WERI-Rb-1 (cell line): ENCODE measurements at regions not wholly inside any gene's neighbourhood (a gene's known extent, or its start where the extent isn't known, plus 50 kb on each side); places are given as distances from the start of the nearest gene placed in this dataset.
"Not testable (repeated sequence)": the region's sequence is repeated elsewhere in the genome, so short reads cannot be mapped to it uniquely, and the experiment has no call there.

Source experiments
- DNase-seq: peaks from one replicate; pipeline ENCODE4 v3.0.0-alpha.2; 2020
- H3K27ac ChIP-seq: fragments of 250-450 bp; sonication (Bioruptor Pico); 2 replicates; pipeline ENCODE4 v1.5.1; 2020; ENCODE audit warnings: mild to moderate bottlenecking, moderate library complexity
- H3K27me3 ChIP-seq: fragments of 250-450 bp; sonication (Bioruptor Pico); 2 replicates; pipeline ENCODE4 v1.5.1; 2021; ENCODE audit warnings: mild to moderate bottlenecking, low read depth, moderate library complexity; ENCODE audit not compliant: insufficient read depth, severe bottlenecking
- H3K36me3 ChIP-seq: fragments of 250-450 bp; sonication (Bioruptor Pico); 2 replicates; pipeline ENCODE4 v1.5.1; 2020; ENCODE audit warnings: mild to moderate bottlenecking, moderate library complexity
- H3K4me3 ChIP-seq: 2 replicates; pipeline ENCODE4 v1.5.1; 2011; ENCODE audit warnings: low read depth, mild to moderate bottlenecking, control low read depth, low read length
- H3K9me3 ChIP-seq: fragments of 250-450 bp; sonication (Bioruptor Pico); 2 replicates; pipeline ENCODE4 v1.5.1; 2021; ENCODE audit warnings: mild to moderate bottlenecking, moderate library complexity; ENCODE audit not compliant: severe bottlenecking
- TF ChIP-seq, protein P1 (sequence below): IDR thresholded peaks from 2 replicates; pipeline ENCODE4 v1.5.1; 2011; ENCODE audit warnings: low read depth, mild to moderate bottlenecking, control low read depth, inconsistent platforms, low read length

- no peaks in the 10 kb centered on the region for H3K36me3 ChIP-seq
- H3K4me3 ChIP-seq, result no peak overlapping the region; the same call in 1 of the 2 replicates
- H3K27me3 ChIP-seq, result no peaks in the 10 kb centered on the region
- H3K27ac ChIP-seq, result peak overlapping the region; percentile 75
- H3K9me3 ChIP-seq, result no peaks in the 10 kb centered on the region
- TF ChIP-seq, protein P1, sequence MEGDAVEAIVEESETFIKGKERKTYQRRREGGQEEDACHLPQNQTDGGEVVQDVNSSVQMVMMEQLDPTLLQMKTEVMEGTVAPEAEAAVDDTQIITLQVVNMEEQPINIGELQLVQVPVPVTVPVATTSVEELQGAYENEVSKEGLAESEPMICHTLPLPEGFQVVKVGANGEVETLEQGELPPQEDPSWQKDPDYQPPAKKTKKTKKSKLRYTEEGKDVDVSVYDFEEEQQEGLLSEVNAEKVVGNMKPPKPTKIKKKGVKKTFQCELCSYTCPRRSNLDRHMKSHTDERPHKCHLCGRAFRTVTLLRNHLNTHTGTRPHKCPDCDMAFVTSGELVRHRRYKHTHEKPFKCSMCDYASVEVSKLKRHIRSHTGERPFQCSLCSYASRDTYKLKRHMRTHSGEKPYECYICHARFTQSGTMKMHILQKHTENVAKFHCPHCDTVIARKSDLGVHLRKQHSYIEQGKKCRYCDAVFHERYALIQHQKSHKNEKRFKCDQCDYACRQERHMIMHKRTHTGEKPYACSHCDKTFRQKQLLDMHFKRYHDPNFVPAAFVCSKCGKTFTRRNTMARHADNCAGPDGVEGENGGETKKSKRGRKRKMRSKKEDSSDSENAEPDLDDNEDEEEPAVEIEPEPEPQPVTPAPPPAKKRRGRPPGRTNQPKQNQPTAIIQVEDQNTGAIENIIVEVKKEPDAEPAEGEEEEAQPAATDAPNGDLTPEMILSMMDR, result no peak
- peak; percentile 49 for DNase-seq
Observed at GRCh38 chr12:72207486-72208409, 64.4 kb upstream of the TRHDE start.

DNA sequence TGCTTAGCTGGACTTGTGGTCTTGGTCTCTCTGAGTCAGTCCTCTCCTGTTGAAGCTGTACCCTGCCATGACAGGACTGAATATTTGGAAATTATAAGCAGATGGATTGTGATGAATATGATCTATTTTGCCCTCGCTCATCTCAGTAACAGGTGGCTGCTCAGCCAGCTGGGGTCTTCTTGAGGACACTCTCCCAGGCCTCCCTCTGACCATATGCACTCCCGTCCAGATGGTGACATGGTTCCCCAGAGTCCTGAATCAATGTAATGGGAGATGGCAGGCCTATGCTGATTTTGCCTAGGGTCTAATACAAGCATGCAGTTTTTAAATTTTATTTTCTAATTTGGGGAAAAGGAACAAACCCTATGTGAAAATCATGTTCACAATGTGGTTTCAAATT, 63.1 kb upstream of the TRHDE start:
- peak; percentile 87 for DNase-seq
- Histone ChIP-seq H3K36me3 (no peaks in the 10 kb centered on the region), H3K27me3 (no peaks in the 10 kb centered on the region), H3K27ac (peak overlapping the region; percentile 75), H3K9me3 (no peaks in the 10 kb centered on the region), H3K4me3 (no peak overlapping the region)
- TF ChIP-seq, protein P1, result no peak

- H3K27me3 ChIP-seq, result no peaks in the 10 kb centered on the region
- no peaks in the 10 kb centered on the region for H3K9me3 ChIP-seq
- H3K36me3 ChIP-seq, result no peaks in the 10 kb centered on the region
- no peak overlapping the region for H3K27ac ChIP-seq
- no peak for DNase-seq
- TF ChIP-seq, protein P1, result no peak
- H3K4me3 ChIP-seq, result no peak overlapping the region
Observed at GRCh38 chr12:72214163-72214562, 58.0 kb upstream of the TRHDE start.

GRCh38 chr12:72215287-72215686, 56.9 kb upstream of the TRHDE start:
- not testable (repeated sequence) for H3K27me3 ChIP-seq, H3K36me3 ChIP-seq, H3K27ac ChIP-seq, H3K9me3 ChIP-seq, H3K4me3 ChIP-seq, DNase-seq

DNA sequence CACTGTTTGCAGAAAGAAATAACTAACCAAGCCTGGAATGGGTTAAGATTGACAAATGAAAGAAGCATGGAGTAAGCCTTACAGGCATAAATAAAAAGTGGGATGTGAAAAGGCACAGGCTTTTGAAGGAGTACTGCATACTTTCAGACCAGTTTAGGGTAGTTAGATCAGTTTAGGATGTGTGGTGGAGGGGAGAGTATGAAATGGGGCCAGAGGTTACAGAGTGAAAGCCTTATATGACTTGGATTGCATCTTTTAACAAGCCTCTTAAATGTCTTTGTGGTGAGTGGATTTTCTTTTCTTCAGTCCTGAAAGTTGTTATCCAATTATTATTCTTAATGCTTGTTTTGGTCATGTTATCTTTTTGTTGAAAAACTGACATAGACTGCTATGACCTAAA, 52.2 kb upstream of the TRHDE start:
- TF ChIP-seq, protein P1, result no peak
- Histone ChIP-seq H3K9me3 (no peaks in the 10 kb centered on the region), H3K36me3 (no peaks in the 10 kb centered on the region), H3K27ac (no peak overlapping the region), H3K27me3 (no peaks in the 10 kb centered on the region), H3K4me3 (no peak overlapping the region)
- DNase-seq, result no peak
